ENCODE measurements at regions not wholly inside any gene's neighbourhood (a gene's known extent, or its start where the extent isn't known, plus 50 kb on each side); places are given as distances from the start of the nearest gene placed in this dataset.
"Not testable (repeated sequence)": the region's sequence is repeated elsewhere in the genome, so short reads cannot be mapped to it uniquely, and the experiment has no call there.

GRCh38 chr12:73124480-73124879 is 852.3 kb downstream of the TRHDE start:
- no peak overlapping the region for H3K27ac ChIP-seq
- no peaks in the 10 kb centered on the region for H3K4me1 ChIP-seq
- ATAC-seq (ENCODE audit: low FRiP score in 2 of 2) (no peak), DNase-seq (no peak)
- H3K4me3 ChIP-seq, result no peak overlapping the region
- 58 to 70% methylated on average over 4 of the region's 4 CpGs for whole genome bisulfite sequencing, 2 donors
- no peak for TF ChIP-seq POLR2AphosphoS5 (IDR thresholded peaks at IDR 0.05)
- TF ChIP-seq POLR2A (IDR thresholded peaks at IDR 0.05), result no peak
- TF ChIP-seq CTCF (IDR thresholded peaks at IDR 0.05), result no peak
- no peak for TF ChIP-seq EP300 (IDR thresholded peaks at IDR 0.05)
- no peaks in the 10 kb centered on the region for H3K9me3 ChIP-seq
- no peaks in the 10 kb centered on the region for H3K27me3 ChIP-seq
- H3K36me3 ChIP-seq, result no peaks in the 10 kb centered on the region

GRCh38 chr12:73125148-73125547 is 853.0 kb downstream of the TRHDE start:
- DNase-seq (no peak), ATAC-seq (ENCODE audit: low FRiP score in 2 of 2) (no peak)
- Histone ChIP-seq H3K36me3 (no peaks in the 10 kb centered on the region), H3K4me3 (no peak overlapping the region), H3K4me1 (no peaks in the 10 kb centered on the region), H3K27me3 (no peaks in the 10 kb centered on the region), H3K27ac (no peak overlapping the region), H3K9me3 (no peaks in the 10 kb centered on the region)
- TF ChIP-seq CTCF (IDR thresholded peaks at IDR 0.05) (no peak), POLR2A (IDR thresholded peaks at IDR 0.05) (no peak), EP300 (IDR thresholded peaks at IDR 0.05) (no peak), POLR2AphosphoS5 (IDR thresholded peaks at IDR 0.05) (no peak)

- TF ChIP-seq EP300 (IDR thresholded peaks at IDR 0.05) (no peak), POLR2AphosphoS5 (IDR thresholded peaks at IDR 0.05) (no peak), CTCF (IDR thresholded peaks at IDR 0.05) (no peak), POLR2A (IDR thresholded peaks at IDR 0.05) (no peak)
- Histone ChIP-seq H3K4me1 (no peaks in the 10 kb centered on the region), H3K9me3 (no peaks in the 10 kb centered on the region), H3K36me3 (no peaks in the 10 kb centered on the region), H3K4me3 (no peak overlapping the region), H3K27ac (no peak overlapping the region), H3K27me3 (no peaks in the 10 kb centered on the region)
- 52 to 63% methylated on average over 5 of the region's 5 CpGs for WGBS, 2 donors
- DNase-seq, result no peak
- no peak for ATAC-seq (ENCODE audit: low FRiP score in 2 of 2)
Observed at GRCh38 chr12:73136386-73136785, 864.2 kb downstream of the TRHDE start.

- not testable (repeated sequence) for H3K9me3 ChIP-seq; H3K27me3 ChIP-seq; DNase-seq; H3K36me3 ChIP-seq; H3K4me1 ChIP-seq; H3K4me3 ChIP-seq; ATAC-seq (ENCODE audit: low FRiP score in 2 of 2); H3K27ac ChIP-seq
- 80 to 84% methylated on average over 2 of the region's 2 CpGs for WGBS, 2 donors
Observed at GRCh38 chr12:73139642-73140041, 867.5 kb downstream of the TRHDE start.

GRCh38 chr12:73158341-73158740 is 886.2 kb downstream of the TRHDE start:
- Histone ChIP-seq H3K27me3 (no peaks in the 10 kb centered on the region), H3K9me3 (no peaks in the 10 kb centered on the region), H3K36me3 (no peaks in the 10 kb centered on the region), H3K27ac (no peak overlapping the region), H3K4me1 (no peaks in the 10 kb centered on the region), H3K4me3 (no peak overlapping the region)
- ATAC-seq (ENCODE audit: low FRiP score in 2 of 2), result no peak
- TF ChIP-seq EP300 (IDR thresholded peaks at IDR 0.05), result no peak
- TF ChIP-seq CTCF (IDR thresholded peaks at IDR 0.05), result no peak
- TF ChIP-seq POLR2AphosphoS5 (IDR thresholded peaks at IDR 0.05), result no peak
- no peak for TF ChIP-seq POLR2A (IDR thresholded peaks at IDR 0.05)
- DNase-seq, result no peak
